ENCODE measurements at regions not wholly inside any gene's neighbourhood (a gene's known extent, or its start where the extent isn't known, plus 50 kb on each side); places are given as distances from the start of the nearest gene placed in this dataset.

- TF ChIP-seq ATF2 (IDR thresholded peaks at IDR 0.05; ENCODE audit: low read length) = no peak
- no peak for TF ChIP-seq RBBP5 (IDR thresholded peaks at IDR 0.05; ENCODE audit: borderline replicate concordance, low read depth, low read length)
- TF ChIP-seq GABPA (IDR thresholded peaks at IDR 0.05; ENCODE audit: borderline replicate concordance, insufficient read depth, low read length) = no peak
- no peak for TF ChIP-seq RNF2 (IDR thresholded peaks at IDR 0.05; ENCODE audit: borderline replicate concordance, low read depth, low read length, missing control alignments, poor library complexity, severe bottlenecking)
- no peak for TF ChIP-seq SRF (IDR thresholded peaks at IDR 0.05; ENCODE audit: low read depth, low read length)
- TF ChIP-seq EZH2 (IDR thresholded peaks at IDR 0.05; ENCODE audit: low read depth, low read length, severe bottlenecking) = no peak
- no peak for TF ChIP-seq EP300 (IDR thresholded peaks at IDR 0.05; ENCODE audit: borderline replicate concordance in 1 of 2, low read depth in 2 of 2, low read length in 2 of 2)
- no peak for TF ChIP-seq ZNF274 (IDR thresholded peaks at IDR 0.05; ENCODE audit: borderline replicate concordance, extremely low read depth, low read length)
These were observed 72.7 kb upstream of the CNIH3 start (continued) for GRCh38 chr1:224543453-224543852.

Data from H1 (cell line).